ENCODE measurements at regions not wholly inside any gene's neighbourhood (a gene's known extent, or its start where the extent isn't known, plus 50 kb on each side); places are given as distances from the start of the nearest gene placed in this dataset.

DNA sequence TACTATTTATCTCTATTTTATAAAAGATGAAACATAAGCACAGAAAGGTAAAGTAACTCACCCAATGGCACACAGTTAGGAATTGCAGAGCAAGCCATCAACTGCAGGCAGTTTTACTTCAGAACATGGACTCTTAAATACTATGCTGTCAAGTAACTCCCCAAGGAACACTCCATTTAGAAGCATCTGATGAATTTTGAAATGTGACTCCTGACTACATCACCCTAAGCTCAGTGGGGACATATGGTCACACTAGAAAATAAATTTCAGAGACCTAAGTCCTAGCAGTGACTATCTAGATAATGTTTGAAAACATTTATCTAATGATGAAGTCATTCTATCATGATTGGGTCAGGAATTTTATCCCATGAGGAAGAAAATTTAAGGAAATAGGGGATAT lies 272.8 kb upstream of the ARRDC4 start:
- in situ Hi-C loops (cut with MboI; ENCODE audit: low sequenced_read_pairs, unreplicated experiment) = no loop called here
- DNase-seq (ENCODE audit: low spot score) = no peak
- TF ChIP-seq, protein P1, sequence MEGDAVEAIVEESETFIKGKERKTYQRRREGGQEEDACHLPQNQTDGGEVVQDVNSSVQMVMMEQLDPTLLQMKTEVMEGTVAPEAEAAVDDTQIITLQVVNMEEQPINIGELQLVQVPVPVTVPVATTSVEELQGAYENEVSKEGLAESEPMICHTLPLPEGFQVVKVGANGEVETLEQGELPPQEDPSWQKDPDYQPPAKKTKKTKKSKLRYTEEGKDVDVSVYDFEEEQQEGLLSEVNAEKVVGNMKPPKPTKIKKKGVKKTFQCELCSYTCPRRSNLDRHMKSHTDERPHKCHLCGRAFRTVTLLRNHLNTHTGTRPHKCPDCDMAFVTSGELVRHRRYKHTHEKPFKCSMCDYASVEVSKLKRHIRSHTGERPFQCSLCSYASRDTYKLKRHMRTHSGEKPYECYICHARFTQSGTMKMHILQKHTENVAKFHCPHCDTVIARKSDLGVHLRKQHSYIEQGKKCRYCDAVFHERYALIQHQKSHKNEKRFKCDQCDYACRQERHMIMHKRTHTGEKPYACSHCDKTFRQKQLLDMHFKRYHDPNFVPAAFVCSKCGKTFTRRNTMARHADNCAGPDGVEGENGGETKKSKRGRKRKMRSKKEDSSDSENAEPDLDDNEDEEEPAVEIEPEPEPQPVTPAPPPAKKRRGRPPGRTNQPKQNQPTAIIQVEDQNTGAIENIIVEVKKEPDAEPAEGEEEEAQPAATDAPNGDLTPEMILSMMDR (IDR thresholded peaks at IDR 0.05; ENCODE audit: borderline replicate concordance, control extremely low read depth, extremely low read depth, insufficient read depth, missing control alignments) = no peak

DNA sequence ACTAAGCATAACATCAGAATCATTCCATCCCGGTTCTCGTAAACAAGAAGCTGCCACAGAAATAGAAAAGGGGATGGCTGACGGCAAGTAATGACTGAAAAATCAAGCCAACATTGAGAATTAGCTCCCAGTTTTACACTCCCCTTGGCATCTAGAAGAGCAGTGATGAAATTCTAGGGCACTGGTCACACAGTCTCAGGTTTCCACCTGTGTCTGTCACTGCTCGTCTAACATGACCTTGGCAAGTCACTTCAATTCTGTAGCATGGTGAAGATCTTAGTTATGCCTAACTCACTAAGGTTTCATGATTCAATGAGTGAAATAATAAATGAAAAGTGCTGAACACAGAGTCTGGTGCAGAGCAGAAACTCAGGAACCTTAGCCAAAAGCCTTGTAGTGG lies 272.3 kb upstream of the ARRDC4 start:
- in situ Hi-C loops (cut with MboI; ENCODE audit: low sequenced_read_pairs, unreplicated experiment) = no loop called here
- TF ChIP-seq, protein P1 (IDR thresholded peaks at IDR 0.05; ENCODE audit: borderline replicate concordance, control extremely low read depth, extremely low read depth, insufficient read depth, missing control alignments) = no peak
- DNase-seq (ENCODE audit: low spot score) = no peak

DNA sequence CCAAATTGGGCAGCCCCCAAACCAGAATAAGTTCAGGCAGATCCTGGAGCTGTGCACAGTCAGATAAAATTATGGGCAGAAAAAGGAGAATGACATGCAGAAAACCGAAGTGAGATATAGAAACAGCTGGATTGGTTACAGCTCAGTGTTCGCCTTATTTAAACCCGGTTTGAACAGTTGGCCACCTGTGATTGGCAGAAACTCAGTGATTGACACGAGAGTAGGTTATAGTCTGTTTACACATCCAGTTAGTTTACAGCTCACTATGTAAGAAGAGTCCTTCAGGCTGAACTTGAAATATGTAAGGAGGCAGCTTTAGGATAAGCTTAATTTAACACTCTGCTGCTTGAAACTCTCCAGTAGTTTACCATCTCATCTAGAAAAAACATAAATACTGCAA lies 271.6 kb upstream of the ARRDC4 start:
- DNase-seq (ENCODE audit: low spot score) = no peak
- TF ChIP-seq, protein P1 (IDR thresholded peaks at IDR 0.05; ENCODE audit: borderline replicate concordance, control extremely low read depth, extremely low read depth, insufficient read depth, missing control alignments) = no peak

DNA sequence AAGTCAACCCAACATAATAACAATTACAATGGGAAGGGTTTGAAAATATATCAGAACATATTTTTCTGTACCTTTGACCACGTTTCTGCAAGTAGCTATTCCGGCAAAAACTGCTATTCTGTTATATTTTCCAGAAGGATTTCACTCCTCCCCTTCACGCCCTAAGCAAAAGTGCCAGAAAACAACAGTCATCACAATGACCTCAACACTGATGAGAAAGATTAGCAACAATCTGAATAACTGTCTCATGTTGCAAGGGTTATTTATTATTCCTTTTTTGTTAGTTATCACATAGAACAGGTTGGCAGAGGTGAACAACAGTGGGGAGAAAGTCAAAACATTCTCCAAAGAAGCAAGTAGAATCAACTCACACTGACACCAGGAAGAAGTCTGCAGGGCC lies 269.4 kb upstream of the ARRDC4 start:
- in situ Hi-C loops (cut with MboI; ENCODE audit: low sequenced_read_pairs, unreplicated experiment) = no loop called here

More for the DNA sequence above, 271.6 kb upstream of the ARRDC4 start:
- in situ Hi-C loops (cut with MboI; ENCODE audit: low sequenced_read_pairs, unreplicated experiment) = no loop called here

DNA sequence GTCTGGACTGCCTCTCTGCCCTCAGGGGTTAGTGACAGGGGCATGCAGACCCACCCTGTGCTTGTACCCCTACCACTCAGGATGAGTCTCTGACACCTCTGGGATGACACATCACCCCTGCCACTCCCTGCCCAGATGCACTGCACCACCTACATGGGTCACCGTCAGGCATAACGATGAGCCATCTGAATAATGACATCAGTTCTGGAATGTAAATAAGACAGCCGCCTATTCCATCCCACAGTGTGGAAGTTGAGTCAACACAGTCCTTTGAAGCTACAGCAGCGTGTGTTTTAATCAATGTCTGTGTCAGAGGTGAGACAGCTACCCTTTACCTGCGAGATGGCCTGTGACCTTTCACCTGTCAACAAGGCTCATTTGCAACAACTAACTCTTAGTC lies 268.7 kb upstream of the ARRDC4 start:
- no peak for DNase-seq (ENCODE audit: low spot score)
- in situ Hi-C loops (cut with MboI; ENCODE audit: low sequenced_read_pairs, unreplicated experiment) = no loop called here
- TF ChIP-seq, protein P1 (IDR thresholded peaks at IDR 0.05; ENCODE audit: borderline replicate concordance, control extremely low read depth, extremely low read depth, insufficient read depth, missing control alignments) = no peak

More for the DNA sequence above, 269.4 kb upstream of the ARRDC4 start:
- TF ChIP-seq, protein P1 (IDR thresholded peaks at IDR 0.05; ENCODE audit: borderline replicate concordance, control extremely low read depth, extremely low read depth, insufficient read depth, missing control alignments) = no peak
- no peak for DNase-seq (ENCODE audit: low spot score)

DNA sequence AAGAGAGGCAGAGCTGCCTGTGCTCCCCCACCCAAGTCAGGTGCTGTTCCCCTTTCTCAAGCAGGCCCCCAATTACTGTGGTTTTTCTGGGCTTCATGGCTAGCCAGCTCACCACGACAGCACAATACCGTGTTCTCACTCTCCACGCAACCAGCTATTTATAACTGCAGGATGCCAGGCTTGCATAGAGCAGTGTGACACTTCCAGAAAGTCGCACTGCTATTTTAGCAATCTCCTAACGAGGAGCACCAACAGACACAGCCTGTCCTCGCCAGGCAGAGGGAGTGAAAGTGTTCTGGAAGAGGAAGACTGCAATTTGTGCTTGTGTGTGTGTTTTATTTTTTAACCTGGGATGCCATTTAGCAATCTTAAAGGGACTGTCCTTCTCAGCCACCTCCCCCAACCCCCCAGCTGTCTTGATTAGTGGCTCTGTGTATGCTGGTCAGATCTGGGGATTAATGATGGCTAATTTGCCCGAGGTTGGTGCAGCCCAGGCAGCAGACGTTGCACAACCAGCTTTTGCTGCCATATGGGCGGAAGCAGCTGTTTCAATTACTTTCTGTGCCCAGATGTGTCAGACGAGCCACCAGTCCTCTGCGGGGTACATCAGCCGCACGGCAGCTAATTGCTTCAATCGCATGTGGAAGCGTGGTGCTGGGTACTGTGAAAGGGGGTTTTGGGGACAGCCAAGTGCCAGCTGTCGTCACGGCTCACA lies 268.0 kb upstream of the ARRDC4 start:
- TF ChIP-seq, protein P1 (IDR thresholded peaks at IDR 0.05; ENCODE audit: borderline replicate concordance, control extremely low read depth, extremely low read depth, insufficient read depth, missing control alignments) = no peak
- DNase-seq (ENCODE audit: low spot score) = no peak
- in situ Hi-C loops (cut with MboI; ENCODE audit: low sequenced_read_pairs, unreplicated experiment) = no loop called here

All from GM13976 (cell line).